ENCODE measurements at regions not wholly inside any gene's neighbourhood (a gene's known extent, or its start where the extent isn't known, plus 50 kb on each side); places are given as distances from the start of the nearest gene placed in this dataset.

DNA sequence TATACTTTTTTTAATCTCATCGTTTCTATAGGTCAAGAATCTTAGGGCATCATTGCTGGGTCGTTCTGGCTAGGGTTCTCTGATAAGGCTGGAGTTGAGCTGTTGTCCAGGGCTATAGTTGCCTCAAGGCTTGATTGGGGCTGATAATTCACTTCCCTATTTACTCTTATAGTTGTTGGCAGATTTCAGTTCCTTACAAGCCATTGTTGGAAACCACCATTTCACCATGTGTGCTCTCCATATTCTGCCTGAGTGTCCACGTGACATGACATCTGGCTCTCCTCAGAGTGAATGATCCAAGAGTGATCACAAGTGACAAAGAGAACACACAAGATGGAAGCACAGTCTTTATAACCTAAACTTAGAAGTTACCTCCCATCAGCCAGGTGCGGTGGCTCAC is 852.2 kb downstream of the EFNA5 start:
- Histone ChIP-seq H3K4me1 (ENCODE audit: control insufficient read depth in 1 of 2, extremely low read depth in 1 of 2, insufficient read depth in 2 of 2, low read length in 2 of 2) (no peaks in the 10 kb centered on the region), H3K27ac (ENCODE audit: low read length) (no peak overlapping the region), H3K36me3 (ENCODE audit: control insufficient read depth in 2 of 2, extremely low read depth in 1 of 2, insufficient read depth in 1 of 2, low read length in 1 of 2) (no peaks in the 10 kb centered on the region), H3K4me3 (ENCODE audit: control insufficient read depth in 1 of 2, extremely low read depth in 1 of 2, low read length in 1 of 2) (no peak overlapping the region), H3K9me3 (no peaks in the 10 kb centered on the region), H3K27me3 (replicated peaks in 1 of 2; ENCODE audit: control insufficient read depth in 2 of 2, extremely low read depth in 1 of 2, insufficient read depth in 2 of 2, low read length in 1 of 2) (no peaks in the 10 kb centered on the region)
- Mint-ChIP-seq H3K9me3 (peaks cover 3 to 5% (median 3%) of the 10 kb centered on the region in 3 donors), H3K36me3 (no peaks in the 10 kb centered on the region), H3K4me3 (no peak overlapping the region), H3K27ac (no peak overlapping the region), H3K27me3 (no peaks in the 10 kb centered on the region), H3K4me1 (no peaks in the 10 kb centered on the region)
- WGBS (ENCODE audit: insufficient coverage), result 83% methylated on average over 1 of the region's 4 CpGs
- ChIA-PET CTCF (no interaction called here), POLR2A (no interaction called here)
- ATAC-seq (replicated peaks in 1 of 4), result no peak
- no peak for DNase-seq

DNA sequence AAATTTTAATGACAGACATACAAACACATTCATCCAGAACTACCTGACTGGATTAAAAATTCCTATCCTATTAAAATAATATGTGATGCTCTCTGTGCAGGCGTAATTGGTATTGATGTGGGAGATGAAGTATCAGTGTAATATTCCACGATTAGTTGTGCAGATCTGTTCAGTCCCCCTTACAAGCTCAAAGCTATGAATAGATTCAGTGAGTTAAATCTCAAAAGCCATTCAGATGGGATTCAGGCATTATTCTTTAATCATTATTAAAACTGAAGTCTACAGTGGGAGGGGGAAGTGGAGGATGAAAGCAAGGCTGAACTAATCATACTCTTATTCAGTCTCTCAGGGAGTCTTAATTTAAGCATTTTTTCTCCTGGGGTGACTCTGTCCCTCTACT is 855.8 kb downstream of the EFNA5 start:
- H3K4me1 ChIP-seq (ENCODE audit: control insufficient read depth in 1 of 2, extremely low read depth in 1 of 2, insufficient read depth in 2 of 2, low read length in 2 of 2), result no peaks in the 10 kb centered on the region
- peaks cover 3 to 11% (median 7%) of the 10 kb centered on the region in 3 donors for H3K9me3 Mint-ChIP-seq
- no peaks in the 10 kb centered on the region for H3K27me3 ChIP-seq (replicated peaks in 1 of 2; ENCODE audit: control insufficient read depth in 2 of 2, extremely low read depth in 1 of 2, insufficient read depth in 2 of 2, low read length in 1 of 2)
- WGBS (ENCODE audit: insufficient coverage), result no CpG with 5 or more reads among the region's 2 CpGs
- H3K27ac ChIP-seq (ENCODE audit: low read length), result no peak overlapping the region
- H3K36me3 ChIP-seq (ENCODE audit: control insufficient read depth in 2 of 2, extremely low read depth in 1 of 2, insufficient read depth in 1 of 2, low read length in 1 of 2), result no peaks in the 10 kb centered on the region
- no peaks in the 10 kb centered on the region for H3K9me3 ChIP-seq
- CTCF ChIA-PET, result no interaction called here
- H3K27ac Mint-ChIP-seq, result no peak overlapping the region
- no peaks in the 10 kb centered on the region for H3K36me3 Mint-ChIP-seq
- no peaks in the 10 kb centered on the region for H3K4me1 Mint-ChIP-seq
- no peak for DNase-seq
- no peak overlapping the region for H3K4me3 ChIP-seq (ENCODE audit: control insufficient read depth in 1 of 2, extremely low read depth in 1 of 2, low read length in 1 of 2)
- ATAC-seq (replicated peaks in 1 of 4), result no peak
- H3K4me3 Mint-ChIP-seq, result no peak overlapping the region
- H3K27me3 Mint-ChIP-seq, result no peaks in the 10 kb centered on the region
- POLR2A ChIA-PET, result no interaction called here

DNA sequence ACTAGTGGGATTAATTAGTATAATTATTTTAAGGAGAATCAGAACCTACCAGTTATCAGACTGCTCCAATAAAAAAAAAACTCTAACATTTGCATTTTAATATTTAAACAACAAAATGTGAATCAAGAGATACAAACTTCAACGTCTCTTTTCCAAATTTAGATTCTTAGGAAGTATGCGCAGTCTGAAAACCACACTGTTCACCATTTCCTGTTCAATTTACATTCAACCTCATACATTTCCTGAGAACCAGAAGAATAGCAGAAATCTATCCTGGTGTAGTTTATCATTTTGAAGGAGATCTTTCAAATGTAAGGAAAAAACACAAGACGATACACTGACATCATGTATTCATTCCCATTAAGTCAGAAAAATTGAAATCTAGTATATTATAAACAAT is 869.2 kb downstream of the EFNA5 start:
- no peak overlapping the region for H3K27ac ChIP-seq (ENCODE audit: low read length)
- Mint-ChIP-seq H3K36me3 (no peaks in the 10 kb centered on the region), H3K4me3 (no peak overlapping the region), H3K27ac (no peak overlapping the region), H3K27me3 (no peaks in the 10 kb centered on the region), H3K4me1 (no peaks in the 10 kb centered on the region), H3K9me3 (peaks cover 0 to 3% (median 0%) of the 10 kb centered on the region in 3 donors)
- no peak overlapping the region for H3K4me3 ChIP-seq (ENCODE audit: control insufficient read depth in 1 of 2, extremely low read depth in 1 of 2, low read length in 1 of 2)
- ChIA-PET POLR2A (no interaction called here), CTCF (no interaction called here)
- H3K4me1 ChIP-seq (ENCODE audit: control insufficient read depth in 1 of 2, extremely low read depth in 1 of 2, insufficient read depth in 2 of 2, low read length in 2 of 2), result peaks cover 0 to 4% of the 10 kb centered on the region in 2 experiments
- no peaks in the 10 kb centered on the region for H3K36me3 ChIP-seq (ENCODE audit: control insufficient read depth in 2 of 2, extremely low read depth in 1 of 2, insufficient read depth in 1 of 2, low read length in 1 of 2)
- no peak for DNase-seq
- no peaks in the 10 kb centered on the region for H3K9me3 ChIP-seq
- WGBS (ENCODE audit: insufficient coverage), result no CpG with 5 or more reads among the region's 3 CpGs
- no peaks in the 10 kb centered on the region for H3K27me3 ChIP-seq (replicated peaks in 1 of 2; ENCODE audit: control insufficient read depth in 2 of 2, extremely low read depth in 1 of 2, insufficient read depth in 2 of 2, low read length in 1 of 2)
- no peak for ATAC-seq (replicated peaks in 1 of 4)

DNA sequence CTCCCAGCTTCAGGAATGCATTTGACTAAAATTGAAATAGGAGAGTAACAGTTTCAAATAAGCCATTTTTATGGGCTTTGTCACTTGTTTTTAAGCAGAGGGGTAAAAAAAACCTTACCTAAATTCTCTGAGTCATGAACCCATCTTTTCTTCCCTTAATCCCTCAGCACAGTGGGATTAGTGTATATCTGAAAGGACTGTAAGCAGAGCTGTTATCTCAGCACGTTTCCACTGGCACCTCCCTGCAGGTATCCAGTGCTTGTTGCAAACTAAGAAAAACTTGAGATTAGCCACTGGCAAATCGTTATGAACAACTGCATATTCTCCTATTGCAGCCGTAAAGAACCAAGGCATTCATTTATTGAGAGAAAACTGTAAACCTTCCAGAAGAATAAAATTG is 872.7 kb downstream of the EFNA5 start:
- Mint-ChIP-seq H3K4me3 (no peak overlapping the region), H3K4me1 (no peaks in the 10 kb centered on the region), H3K9me3 (peaks cover 0 to 7% (median 0%) of the 10 kb centered on the region in 3 donors), H3K27ac (no peak overlapping the region), H3K36me3 (no peaks in the 10 kb centered on the region), H3K27me3 (no peaks in the 10 kb centered on the region)
- no peaks in the 10 kb centered on the region for H3K36me3 ChIP-seq (ENCODE audit: control insufficient read depth in 2 of 2, extremely low read depth in 1 of 2, insufficient read depth in 1 of 2, low read length in 1 of 2)
- no CpG with 5 or more reads among the region's 3 CpGs for WGBS (ENCODE audit: insufficient coverage)
- peaks cover 0 to 4% of the 10 kb centered on the region in 2 experiments for H3K4me1 ChIP-seq (ENCODE audit: control insufficient read depth in 1 of 2, extremely low read depth in 1 of 2, insufficient read depth in 2 of 2, low read length in 2 of 2)
- no peaks in the 10 kb centered on the region for H3K9me3 ChIP-seq
- no peak overlapping the region for H3K4me3 ChIP-seq (ENCODE audit: control insufficient read depth in 1 of 2, extremely low read depth in 1 of 2, low read length in 1 of 2)
- ChIA-PET CTCF (no interaction called here), POLR2A (no interaction called here)
- ATAC-seq (replicated peaks in 1 of 4) (no peak), DNase-seq (no peak)
- H3K27ac ChIP-seq (ENCODE audit: low read length), result no peak overlapping the region
- H3K27me3 ChIP-seq (replicated peaks in 1 of 2; ENCODE audit: control insufficient read depth in 2 of 2, extremely low read depth in 1 of 2, insufficient read depth in 2 of 2, low read length in 1 of 2), result no peaks in the 10 kb centered on the region

DNA sequence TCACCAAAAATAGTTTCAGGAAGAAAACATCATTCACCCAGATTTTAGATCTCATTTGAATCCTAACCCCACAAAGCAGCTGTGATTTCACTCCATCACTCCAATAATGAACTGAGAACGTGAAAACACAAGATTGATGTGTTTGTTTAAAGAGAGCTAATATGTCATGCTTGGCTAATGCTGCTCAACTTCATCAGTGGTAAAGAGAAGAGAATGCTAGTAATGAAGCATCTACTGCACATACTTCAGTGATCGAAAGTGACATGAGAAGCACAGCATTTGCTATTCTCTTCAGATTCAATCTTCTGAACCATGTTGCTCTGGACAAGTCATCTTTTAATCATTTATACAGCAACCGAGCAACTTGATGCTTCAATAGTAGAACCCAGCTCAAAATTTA is 874.7 kb downstream of the EFNA5 start:
- ATAC-seq (replicated peaks in 1 of 4) (no peak), DNase-seq (no peak)
- H3K27ac ChIP-seq (ENCODE audit: low read length), result no peak overlapping the region
- H3K4me1 ChIP-seq (ENCODE audit: control insufficient read depth in 1 of 2, extremely low read depth in 1 of 2, insufficient read depth in 2 of 2, low read length in 2 of 2), result no peaks in the 10 kb centered on the region
- H3K4me3 ChIP-seq (ENCODE audit: control insufficient read depth in 1 of 2, extremely low read depth in 1 of 2, low read length in 1 of 2), result no peak overlapping the region
- H3K9me3 ChIP-seq, result no peaks in the 10 kb centered on the region
- H3K9me3 Mint-ChIP-seq, result peaks cover 0 to 7% (median 0%) of the 10 kb centered on the region in 3 donors
- no peak overlapping the region for H3K4me3 Mint-ChIP-seq
- no peaks in the 10 kb centered on the region for H3K27me3 Mint-ChIP-seq
- CTCF ChIA-PET, result no interaction called here
- POLR2A ChIA-PET, result no interaction called here
- no peaks in the 10 kb centered on the region for H3K4me1 Mint-ChIP-seq
- H3K36me3 ChIP-seq (ENCODE audit: control insufficient read depth in 2 of 2, extremely low read depth in 1 of 2, insufficient read depth in 1 of 2, low read length in 1 of 2), result no peaks in the 10 kb centered on the region
- 83% methylated on average over 1 of the region's 3 CpGs for WGBS (ENCODE audit: insufficient coverage)
- no peaks in the 10 kb centered on the region for H3K36me3 Mint-ChIP-seq
- no peaks in the 10 kb centered on the region for H3K27me3 ChIP-seq (replicated peaks in 1 of 2; ENCODE audit: control insufficient read depth in 2 of 2, extremely low read depth in 1 of 2, insufficient read depth in 2 of 2, low read length in 1 of 2)
- H3K27ac Mint-ChIP-seq, result no peak overlapping the region

DNA sequence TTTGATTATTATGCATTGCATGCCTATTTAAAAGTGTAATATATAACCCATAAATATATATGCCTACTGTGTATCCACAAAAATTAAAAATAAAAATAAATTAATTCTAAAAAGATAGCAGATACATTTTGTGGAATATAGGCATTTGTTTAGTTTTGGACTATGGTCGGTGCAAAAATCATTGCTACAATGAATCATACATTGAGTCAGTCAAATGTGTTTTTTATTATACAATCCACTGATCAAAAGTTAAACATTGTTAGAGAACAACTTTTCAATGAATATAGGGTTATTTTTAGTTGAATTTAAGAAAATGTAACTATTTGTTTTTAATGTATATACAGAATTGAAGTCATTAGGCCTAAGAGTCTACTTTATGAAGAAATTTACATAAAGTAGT is 885.9 kb downstream of the EFNA5 start:
- Histone ChIP-seq H3K4me3 (ENCODE audit: control insufficient read depth in 1 of 2, extremely low read depth in 1 of 2, low read length in 1 of 2) (no peak overlapping the region), H3K27me3 (replicated peaks in 1 of 2; ENCODE audit: control insufficient read depth in 2 of 2, extremely low read depth in 1 of 2, insufficient read depth in 2 of 2, low read length in 1 of 2) (no peaks in the 10 kb centered on the region), H3K4me1 (ENCODE audit: control insufficient read depth in 1 of 2, extremely low read depth in 1 of 2, insufficient read depth in 2 of 2, low read length in 2 of 2) (no peaks in the 10 kb centered on the region), H3K27ac (ENCODE audit: low read length) (no peak overlapping the region), H3K9me3 (no peaks in the 10 kb centered on the region), H3K36me3 (ENCODE audit: control insufficient read depth in 2 of 2, extremely low read depth in 1 of 2, insufficient read depth in 1 of 2, low read length in 1 of 2) (no peaks in the 10 kb centered on the region)
- WGBS (ENCODE audit: insufficient coverage), result no CpG with 5 or more reads among the region's 1 CpG
- CTCF ChIA-PET, result no interaction called here
- DNase-seq (no peak), ATAC-seq (replicated peaks in 1 of 4) (no peak)
- POLR2A ChIA-PET, result no interaction called here
- H3K27ac Mint-ChIP-seq, result no peak overlapping the region
- H3K36me3 Mint-ChIP-seq, result no peaks in the 10 kb centered on the region
- peaks cover 0 to 13% (median 2%) of the 10 kb centered on the region in 3 donors for H3K9me3 Mint-ChIP-seq
- H3K4me3 Mint-ChIP-seq, result no peak overlapping the region
- no peaks in the 10 kb centered on the region for H3K27me3 Mint-ChIP-seq
- no peaks in the 10 kb centered on the region for H3K4me1 Mint-ChIP-seq

DNA sequence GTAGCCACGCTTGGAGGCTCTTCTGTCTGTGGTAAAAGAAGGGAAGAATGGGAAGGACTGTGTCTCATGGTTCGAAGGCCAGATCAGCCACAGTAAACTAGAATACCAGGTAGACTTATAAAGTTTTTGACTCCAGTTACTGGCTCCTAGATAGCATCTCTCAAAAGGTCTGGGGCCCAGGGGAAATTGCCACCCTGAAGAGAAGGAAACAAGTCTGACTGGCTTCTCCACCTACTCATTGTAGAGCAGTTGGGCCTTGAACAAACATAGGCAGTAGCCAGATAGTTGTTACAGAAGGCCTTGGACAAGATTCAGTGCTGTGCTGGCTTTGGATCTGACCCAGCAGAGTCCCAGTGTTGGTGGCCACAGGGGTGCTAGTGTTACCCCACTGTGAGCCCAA is 890.4 kb downstream of the EFNA5 start:
- H3K36me3 Mint-ChIP-seq, result no peaks in the 10 kb centered on the region
- H3K9me3 Mint-ChIP-seq, result peaks cover 2 to 13% (median 7%) of the 10 kb centered on the region in 3 donors
- no peak for ATAC-seq (replicated peaks in 1 of 4)
- no peak overlapping the region for H3K27ac Mint-ChIP-seq
- no peaks in the 10 kb centered on the region for H3K4me1 ChIP-seq (ENCODE audit: control insufficient read depth in 1 of 2, extremely low read depth in 1 of 2, insufficient read depth in 2 of 2, low read length in 2 of 2)
- no peaks in the 10 kb centered on the region for H3K27me3 Mint-ChIP-seq
- ChIA-PET CTCF (no interaction called here), POLR2A (no interaction called here)
- DNase-seq, result no peak
- H3K4me3 Mint-ChIP-seq, result no peak overlapping the region
- H3K36me3 ChIP-seq (ENCODE audit: control insufficient read depth in 2 of 2, extremely low read depth in 1 of 2, insufficient read depth in 1 of 2, low read length in 1 of 2), result no peaks in the 10 kb centered on the region
- H3K9me3 ChIP-seq, result no peaks in the 10 kb centered on the region
- no peak overlapping the region for H3K27ac ChIP-seq (ENCODE audit: low read length)
- no peaks in the 10 kb centered on the region for H3K27me3 ChIP-seq (replicated peaks in 1 of 2; ENCODE audit: control insufficient read depth in 2 of 2, extremely low read depth in 1 of 2, insufficient read depth in 2 of 2, low read length in 1 of 2)
- H3K4me1 Mint-ChIP-seq, result no peaks in the 10 kb centered on the region
- no peak overlapping the region for H3K4me3 ChIP-seq (ENCODE audit: control insufficient read depth in 1 of 2, extremely low read depth in 1 of 2, low read length in 1 of 2)
- WGBS (ENCODE audit: insufficient coverage), result 45% methylated on average over 2 of the region's 2 CpGs

Measured in T-cell (primary cell).